CD4-positive, alpha-beta memory T cell (primary cell): ENCODE measurements at regions not wholly inside any gene's neighbourhood (a gene's known extent, or its start where the extent isn't known, plus 50 kb on each side); places are given as distances from the start of the nearest gene placed in this dataset.

Experiments used
- CTCF ChIA-PET: fragments of 350-600 bp; sonication (Branson Sonifier 250); formaldehyde crosslinking; loops from one replicate; lab custom pipeline; 2021; ENCODE audit warnings: inconsistent platforms; ENCODE audit not compliant: partially characterized antibody; lab: Charles Lee
- POLR2A ChIA-PET: fragments of 350-600 bp; sonication (Branson Sonifier 250); formaldehyde crosslinking; loops from one replicate; lab custom pipeline; 2021; ENCODE audit not compliant: partially characterized antibody; lab: Charles Lee
- DNase-seq, 5 donors: peaks; one replicate each; pipeline versions ENCODE4 v3.0.0 to v3.0.0-alpha.2; 2020 to 2022; ENCODE audit warnings: mixed read lengths in 1 of 5
- H3K27ac ChIP-seq: one replicate; pipeline ENCODE4 v1.7.0; 2013; ENCODE audit warnings: low read depth, low read length
- H3K27me3 ChIP-seq: 2 replicates; pipeline ENCODE4 v1.7.0; 2013; ENCODE audit warnings: mild to moderate bottlenecking, low read length, moderate library complexity; ENCODE audit not compliant: insufficient read depth
- H3K36me3 ChIP-seq: 2 replicates; pipeline ENCODE4 v1.7.0; 2013; ENCODE audit warnings: mild to moderate bottlenecking, low read length, moderate library complexity; ENCODE audit not compliant: insufficient read depth
- H3K4me1 ChIP-seq: 2 replicates; pipeline ENCODE4 v1.7.0; 2013; ENCODE audit warnings: mild to moderate bottlenecking, low read length, moderate library complexity; ENCODE audit not compliant: insufficient read depth
- H3K4me3 ChIP-seq, 2 donors: one replicate each; pipeline ENCODE4 v1.7.0; 2013; ENCODE audit warnings: low read length in 2 of 2, mild to moderate bottlenecking in 1 of 2
- H3K9me3 ChIP-seq, 2 donors: one replicate each; pipeline ENCODE4 v1.7.0; 2013; ENCODE audit warnings: low read length in 2 of 2, control low read depth in 1 of 2; ENCODE audit not compliant: control insufficient read depth in 1 of 2
- H3K27ac Mint-ChIP-seq, 7 donors: one replicate each; pipeline ENCODE4 v1.8.0; 2020 to 2021; ENCODE audit warnings: mixed read lengths in 7 of 7, mild to moderate bottlenecking in 6 of 7, inconsistent platforms in 3 of 7, moderate library complexity in 3 of 7
- H3K27me3 Mint-ChIP-seq, 2 donors: one replicate each; pipeline ENCODE4 v1.8.0; 2020 to 2021; ENCODE audit warnings: mixed read lengths in 2 of 2
- H3K36me3 Mint-ChIP-seq, 2 donors: one replicate each; pipeline ENCODE4 v1.8.0; 2020 to 2021; ENCODE audit warnings: mixed read lengths in 2 of 2, inconsistent platforms in 1 of 2, mild to moderate bottlenecking in 1 of 2
- H3K4me1 Mint-ChIP-seq, 4 donors: one replicate each; pipeline ENCODE4 v1.8.0; 2020 to 2021; ENCODE audit warnings: mixed read lengths in 4 of 4, mild to moderate bottlenecking in 1 of 4
- H3K4me3 Mint-ChIP-seq, 8 donors: one replicate each; pipeline ENCODE4 v1.8.0; 2020 to 2021; ENCODE audit warnings: mixed read lengths in 8 of 8, mild to moderate bottlenecking in 7 of 8, moderate library complexity in 6 of 8, inconsistent platforms in 3 of 8
- H3K9me3 Mint-ChIP-seq, 8 donors: one replicate each; pipeline ENCODE4 v1.8.0; 2020 to 2021; ENCODE audit warnings: mixed read lengths in 8 of 8, mild to moderate bottlenecking in 5 of 8, inconsistent platforms in 3 of 8, moderate library complexity in 1 of 8
- intact Hi-C: fragments of 100-400 bp; cut with micrococcal nuclease; formaldehyde crosslinking; loops from one replicate; pipeline ENCODE4 v1.15.1; 2023

DNA sequence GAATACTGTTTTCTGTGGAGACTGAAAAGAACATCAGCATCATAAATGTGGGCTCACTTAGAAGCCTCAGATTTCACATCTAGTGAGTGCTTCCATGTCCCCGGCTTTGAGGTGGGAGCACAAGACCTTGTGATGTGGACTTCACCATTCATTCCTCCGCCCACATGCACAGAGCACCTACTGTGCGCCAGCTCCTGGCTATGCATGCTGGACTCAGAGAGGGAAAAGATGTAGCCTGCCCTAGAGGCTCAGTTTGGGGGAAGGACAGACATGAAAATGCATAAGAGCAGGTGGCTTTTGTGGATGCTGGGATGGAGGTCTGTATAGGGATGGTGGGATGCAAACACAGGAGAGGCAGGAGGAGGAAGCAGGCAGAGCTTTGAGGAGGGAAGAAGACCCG lies 65.0 kb downstream of the SERPINA3 start:
- intact Hi-C loops: no loop called here

DNA sequence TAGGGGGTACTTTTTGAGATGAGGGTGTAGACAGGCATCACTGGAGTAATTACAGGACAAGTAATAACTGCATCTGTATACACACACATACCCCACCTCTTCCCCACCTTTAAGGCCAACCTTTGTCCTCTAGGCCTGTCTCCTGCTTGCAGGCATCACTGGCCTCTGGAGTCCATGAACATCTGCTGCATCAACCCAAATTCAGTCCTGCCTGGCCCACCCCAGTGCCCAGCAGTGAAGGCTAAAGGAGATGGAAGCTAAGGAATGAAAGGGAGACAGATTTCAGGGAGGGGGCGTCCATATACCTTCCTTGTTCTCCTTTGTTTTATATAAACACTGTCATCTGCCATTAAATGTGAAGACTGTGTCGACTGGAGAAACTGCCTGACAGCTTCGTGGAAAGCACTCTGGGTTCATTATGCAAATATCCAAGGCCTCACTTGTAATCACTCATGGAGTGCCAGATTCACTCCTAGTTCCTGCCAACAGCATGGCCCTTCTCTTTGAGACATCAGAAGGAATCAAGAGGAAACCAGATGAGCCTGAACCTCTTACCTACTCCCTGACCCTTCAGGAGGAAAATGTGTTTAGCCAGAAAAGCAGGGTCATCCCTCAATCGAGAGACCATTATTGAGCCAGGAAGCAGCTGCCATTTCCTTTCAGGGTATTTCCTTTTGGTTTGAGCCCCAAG lies 64.4 kb downstream of the SERPINA3 start:
- CTCF ChIA-PET: no interaction called here
- H3K27me3 Mint-ChIP-seq: peaks cover 5 to 8% of the 10 kb centered on the region in 2 donors
- H3K27ac Mint-ChIP-seq: no peak overlapping the region
- H3K4me1 Mint-ChIP-seq: no peaks in the 10 kb centered on the region
- no peak overlapping the region for H3K27ac ChIP-seq
- peaks cover 0 to 1% (median 0%) of the 10 kb centered on the region in 8 donors for H3K9me3 Mint-ChIP-seq
- POLR2A ChIA-PET: no interaction called here
- H3K27me3 ChIP-seq: no peaks in the 10 kb centered on the region
- H3K9me3 ChIP-seq: no peaks in the 10 kb centered on the region
- H3K36me3 Mint-ChIP-seq: no peaks in the 10 kb centered on the region
- DNase-seq: no peak
- H3K36me3 ChIP-seq: no peaks in the 10 kb centered on the region
- no peak overlapping the region for H3K4me3 Mint-ChIP-seq
- H3K4me1 ChIP-seq: no peaks in the 10 kb centered on the region
- intact Hi-C loops: no loop called here
- no peak overlapping the region for H3K4me3 ChIP-seq

More for the DNA sequence above, 65.0 kb downstream of the SERPINA3 start:
- Mint-ChIP-seq H3K27me3 (peaks cover 5 to 8% of the 10 kb centered on the region in 2 donors), H3K27ac (no peak overlapping the region), H3K4me1 (no peaks in the 10 kb centered on the region), H3K4me3 (no peak overlapping the region), H3K36me3 (no peaks in the 10 kb centered on the region), H3K9me3 (peaks cover 0 to 1% (median 0%) of the 10 kb centered on the region in 8 donors)
- Histone ChIP-seq H3K4me3 (no peak overlapping the region), H3K4me1 (no peaks in the 10 kb centered on the region), H3K27me3 (no peaks in the 10 kb centered on the region), H3K27ac (no peak overlapping the region), H3K36me3 (no peaks in the 10 kb centered on the region), H3K9me3 (no peaks in the 10 kb centered on the region)
- ChIA-PET CTCF (no interaction called here), POLR2A (no interaction called here)
- DNase-seq: no peak

DNA sequence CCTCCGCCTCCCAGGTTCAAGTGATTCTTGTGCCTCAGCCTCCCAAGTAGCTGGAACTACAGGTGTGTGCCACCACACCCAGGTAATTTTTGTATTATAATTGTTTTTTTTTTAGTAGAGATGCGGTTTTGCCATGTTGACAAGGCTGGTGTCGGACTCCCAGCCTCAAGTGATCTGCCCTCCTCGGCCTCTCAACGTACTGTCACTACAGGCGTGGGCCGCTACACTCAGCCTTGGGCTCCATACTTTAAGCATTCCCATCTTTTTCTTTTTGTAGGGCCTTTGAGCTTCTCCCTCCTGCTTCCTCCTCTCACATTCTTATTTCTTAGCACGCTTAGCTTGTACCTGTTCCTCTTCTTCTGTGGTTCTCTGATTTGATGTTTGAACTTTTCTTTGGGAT lies 62.8 kb downstream of the SERPINA3 start:
- Histone ChIP-seq H3K27ac (no peak overlapping the region), H3K4me1 (no peaks in the 10 kb centered on the region), H3K27me3 (no peaks in the 10 kb centered on the region), H3K4me3 (no peak overlapping the region), H3K9me3 (no peaks in the 10 kb centered on the region), H3K36me3 (no peaks in the 10 kb centered on the region)
- H3K27me3 Mint-ChIP-seq: peaks cover 5 to 8% of the 10 kb centered on the region in 2 donors
- ChIA-PET CTCF (no interaction called here), POLR2A (interaction anchor here (1.5 kb wide), 1 partner anchor 8 kb away, joined by 3 read pairs; no protein-coding TSS in a partner anchor)
- intact Hi-C loops: no loop called here
- no peaks in the 10 kb centered on the region for H3K36me3 Mint-ChIP-seq
- H3K27ac Mint-ChIP-seq: no peak overlapping the region
- H3K9me3 Mint-ChIP-seq: peaks cover 0 to 1% (median 0%) of the 10 kb centered on the region in 8 donors
- H3K4me1 Mint-ChIP-seq: no peaks in the 10 kb centered on the region
- DNase-seq: no peak
- no peak overlapping the region for H3K4me3 Mint-ChIP-seq

DNA sequence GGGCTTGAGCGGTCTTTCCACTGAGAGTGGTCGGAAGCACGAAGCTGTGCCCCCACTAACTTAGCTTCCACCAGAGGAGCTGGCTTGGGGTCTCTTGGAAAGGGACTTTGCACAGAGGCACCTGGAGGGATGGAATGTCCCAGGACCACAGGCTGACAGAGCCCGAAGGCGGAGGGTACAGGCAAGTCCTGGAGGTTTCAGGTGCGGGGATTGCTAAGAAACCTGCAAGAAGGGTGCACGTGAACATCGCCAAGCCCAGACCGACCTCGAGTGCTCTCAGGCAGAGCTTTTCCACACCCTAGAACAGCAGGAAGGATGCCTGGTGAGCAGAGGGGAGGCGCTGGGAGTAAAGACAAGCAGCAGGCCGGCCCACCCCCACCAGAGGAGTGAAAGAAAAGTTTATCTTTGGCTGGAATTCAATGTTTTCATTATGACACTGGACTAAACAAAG lies 61.6 kb downstream of the SERPINA3 start:
- no peak for DNase-seq
- no peak overlapping the region for H3K4me3 Mint-ChIP-seq
- H3K36me3 ChIP-seq: no peaks in the 10 kb centered on the region
- no peak overlapping the region for H3K27ac ChIP-seq
- H3K4me1 ChIP-seq: no peaks in the 10 kb centered on the region
- no peak overlapping the region for H3K4me3 ChIP-seq
- peaks cover 5 to 6% of the 10 kb centered on the region in 2 donors for H3K27me3 Mint-ChIP-seq
- intact Hi-C loops: no loop called here
- H3K4me1 Mint-ChIP-seq: no peaks in the 10 kb centered on the region
- POLR2A ChIA-PET: no interaction called here
- CTCF ChIA-PET: no interaction called here
- H3K27me3 ChIP-seq: no peaks in the 10 kb centered on the region
- no peaks in the 10 kb centered on the region for H3K36me3 Mint-ChIP-seq
- H3K27ac Mint-ChIP-seq: no peak overlapping the region
- H3K9me3 ChIP-seq: no peaks in the 10 kb centered on the region
- peaks cover 0 to 1% (median 0%) of the 10 kb centered on the region in 8 donors for H3K9me3 Mint-ChIP-seq
